ENCODE measurements at regions not wholly inside any gene's neighbourhood (a gene's known extent, or its start where the extent isn't known, plus 50 kb on each side); places are given as distances from the start of the nearest gene placed in this dataset.

- in situ Hi-C loops (cut with MboI; ENCODE audit: low sequenced_read_pairs) = no loop called here
- no peak for TF ChIP-seq MAFK (IDR thresholded peaks at IDR 0.05; ENCODE audit: low read depth, low read length)
- TF ChIP-seq USF2 (IDR thresholded peaks at IDR 0.05; ENCODE audit: low read depth, low read length) = no peak
- TF ChIP-seq ELK1 (IDR thresholded peaks at IDR 0.05; ENCODE audit: borderline replicate concordance, low read depth, low read length) = no peak
- no peak for TF ChIP-seq BHLHE40 (IDR thresholded peaks at IDR 0.05; ENCODE audit: low read depth, low read length)
- TF ChIP-seq FOS (IDR thresholded peaks at IDR 0.05; ENCODE audit: low read depth, low read length) = no peak
- TF ChIP-seq RFX5 (IDR thresholded peaks at IDR 0.05; ENCODE audit: low read depth, low read length) = no peak
- no peak for TF ChIP-seq RCOR1 (IDR thresholded peaks at IDR 0.05; ENCODE audit: insufficient replicate concordance, low read length)
- no peak for TF ChIP-seq SMC3 (IDR thresholded peaks at IDR 0.05; ENCODE audit: low read depth, low read length)
- TF ChIP-seq CTCF (conservative IDR thresholded peaks at IDR 0.05; ENCODE audit: low read depth, low read length) = no peak
- TF ChIP-seq MAZ (IDR thresholded peaks at IDR 0.05; ENCODE audit: borderline replicate concordance, low read depth, low read length) = no peak
- no peak for TF ChIP-seq POLR2A (IDR thresholded peaks at IDR 0.05; ENCODE audit: low read depth, low read length)
- TF ChIP-seq MXI1 (IDR thresholded peaks at IDR 0.05; ENCODE audit: borderline replicate concordance, low read depth, low read length) = no peak
- TF ChIP-seq NFE2L2 (IDR thresholded peaks at IDR 0.05; ENCODE audit: low read depth, low read length) = no peak
- H3K4me1 ChIP-seq (ENCODE audit: control insufficient read depth, insufficient read depth, low read length) = no peaks in the 10 kb centered on the region
- ChIA-PET CTCF (interaction anchor here (0.7 kb wide), 1 partner anchor 852 kb away, joined by 3 read pairs; no protein-coding TSS in a partner anchor), POLR2A (ENCODE audit: unreplicated experiment) (no interaction called here)
- no peak overlapping the region for H2AK9ac ChIP-seq (replicated peaks; ENCODE audit: low read depth, low read length, poor library complexity)
- H3K4ac ChIP-seq (ENCODE audit: low read depth, low read length) = no peak overlapping the region
- BruUV-seq (replicated peaks) = no TSS peak
- H3K36me3 ChIP-seq (ENCODE audit: control insufficient read depth, insufficient read depth, low read length) = no peaks in the 10 kb centered on the region
- no peak overlapping the region for H4K5ac ChIP-seq (ENCODE audit: low read depth, low read length)
- no peak overlapping the region for H2BK5ac ChIP-seq (ENCODE audit: low read depth, low read length, poor library complexity, severe bottlenecking)
- no peak overlapping the region for H2BK20ac ChIP-seq (ENCODE audit: low read depth, low read length)
- H4K8ac ChIP-seq (ENCODE audit: low read depth in 2 of 2, low read length in 2 of 2) = no peak overlapping the region
- no CpG with 5 or more reads among the region's 1 CpG for WGBS, 2 experiments (ENCODE audit: extremely low coverage in 2 of 2, insufficient read length in 1 of 2)
- no peak overlapping the region for H4K91ac ChIP-seq (ENCODE audit: insufficient read depth, low read depth, low read length)
- no peak overlapping the region for H2AFZ ChIP-seq (replicated peaks; ENCODE audit: low read length, poor library complexity)
- no peak for DNase-seq
- H3K9ac ChIP-seq (ENCODE audit: low read depth, low read length) = no peak overlapping the region
- no peak overlapping the region for H3K14ac ChIP-seq (replicated peaks; ENCODE audit: low read depth, low read length)
- no peak overlapping the region for H3K18ac ChIP-seq (ENCODE audit: low read depth, low read length)
- H3K4me3 ChIP-seq (ENCODE audit: insufficient read depth, low read depth, low read length) = no peak overlapping the region
- dilution Hi-C loops (cut with HindIII; ENCODE audit: low sequenced_read_pairs, unreplicated experiment) = no loop called here
- no peak overlapping the region for H3K27ac ChIP-seq (ENCODE audit: insufficient read depth, low read length)
- no peak overlapping the region for H3K4me2 ChIP-seq (ENCODE audit: low read depth, low read length)
- H4K20me1 ChIP-seq (ENCODE audit: insufficient read depth, low read length) = no peaks in the 10 kb centered on the region
- no peak overlapping the region for H3K23ac ChIP-seq (ENCODE audit: low read depth, low read length)
- no peak overlapping the region for H2BK15ac ChIP-seq (ENCODE audit: low read depth, low read length)
- H3K56ac ChIP-seq (ENCODE audit: extremely low read depth, insufficient read depth, low read length) = no peak overlapping the region
- no peaks in the 10 kb centered on the region for H3K9me1 ChIP-seq (ENCODE audit: insufficient read depth, low read length)
- no peak overlapping the region for H2AK5ac ChIP-seq (ENCODE audit: low read depth, low read length)
- H2BK120ac ChIP-seq (ENCODE audit: low read depth, low read length) = no peak overlapping the region
- intact Hi-C loops (cut with micrococcal nuclease) = no loop called here
- H3K9me3 ChIP-seq (ENCODE audit: control insufficient read depth, insufficient read depth, low read length) = no peaks in the 10 kb centered on the region
- no peak for ATAC-seq (ENCODE audit: low read depth)
- H3K27me3 ChIP-seq (ENCODE audit: control insufficient read depth, insufficient read depth, low read length) = no peaks in the 10 kb centered on the region
- H3K79me1 ChIP-seq (ENCODE audit: low read depth in 1 of 2, low read length in 2 of 2) = no peaks in the 10 kb centered on the region
Measured at GRCh38 chr13:47413526-47413925, 516.7 kb upstream of the HTR2A start.
